SH-SY5Y (cell line): ENCODE measurements at regions not wholly inside any gene's neighbourhood (a gene's known extent, or its start where the extent isn't known, plus 50 kb on each side); places are given as distances from the start of the nearest gene placed in this dataset.

Experiments used
- GATA2 ChIP-seq: IDR thresholded peaks from 2 replicates; pipeline ENCODE4 v1.6.1; 2011; ENCODE audit warnings: mild to moderate bottlenecking, low read depth, low read length
- GATA3 ChIP-seq: IDR thresholded peaks from 2 replicates; pipeline ENCODE4 v1.6.1; 2011; ENCODE audit warnings: low read depth, mild to moderate bottlenecking, low read length, moderate library complexity

DNA sequence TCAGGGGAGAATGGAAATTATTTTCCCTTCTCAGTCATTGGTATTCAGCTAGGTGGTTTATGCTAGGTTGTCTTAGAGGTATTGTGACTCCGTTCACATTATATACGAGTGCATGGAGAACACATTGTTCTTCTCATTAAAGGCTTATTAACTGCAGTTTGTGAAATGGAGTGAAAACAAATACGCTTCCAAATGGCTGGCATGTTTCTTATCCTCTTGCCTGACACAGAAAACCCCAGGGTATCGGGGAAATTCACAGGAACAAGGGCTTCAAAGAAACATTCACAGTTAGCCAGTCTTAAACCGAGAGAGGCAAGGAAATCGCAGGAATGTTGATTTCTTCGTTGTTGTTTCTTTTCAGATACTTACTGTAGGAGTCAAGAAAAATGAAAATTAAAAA, 1047.9 kb upstream of the RBFOX1 start:
- TF ChIP-seq GATA2 (no peak), GATA3 (no peak)

DNA sequence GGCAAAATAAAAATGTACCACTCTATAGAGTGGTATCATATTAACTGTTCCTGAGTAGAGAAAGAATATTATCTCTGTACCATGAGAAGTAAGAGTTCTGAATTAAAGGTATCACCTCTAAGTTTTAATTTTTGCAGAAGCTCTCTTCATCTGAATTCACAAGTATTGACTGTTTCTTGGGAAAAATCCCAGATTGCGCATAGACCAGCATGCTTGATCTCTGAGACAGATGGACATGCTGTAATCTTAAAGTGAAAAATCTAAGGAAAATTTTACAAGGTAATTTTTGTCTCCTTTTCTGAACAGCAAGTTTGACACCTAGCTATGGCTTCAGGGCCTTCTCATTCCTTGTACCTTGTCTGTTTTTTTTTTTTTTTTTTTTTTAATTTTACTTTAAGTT, 1050.7 kb upstream of the RBFOX1 start:
- TF ChIP-seq GATA3 (no peak), GATA2 (no peak)

DNA sequence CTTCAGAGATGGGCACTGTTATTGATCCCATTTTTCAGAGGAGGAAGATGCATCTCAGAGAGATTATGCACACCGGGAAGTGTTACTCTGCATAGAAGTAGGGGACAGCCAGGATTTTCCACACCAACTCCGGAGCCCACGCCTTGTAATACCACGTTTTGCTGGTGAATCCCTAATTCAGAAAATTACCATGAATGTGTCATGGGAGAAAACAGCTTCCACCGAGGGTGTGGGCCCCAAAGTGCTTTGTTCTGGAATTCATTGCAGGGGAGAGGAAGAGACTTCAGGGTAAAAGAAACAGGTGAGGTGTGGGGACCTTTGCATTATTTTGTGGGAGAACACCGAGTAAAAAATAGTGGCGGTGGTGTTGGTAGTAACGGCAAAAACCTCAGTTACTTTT, 1051.4 kb upstream of the RBFOX1 start:
- TF ChIP-seq GATA3 = no peak
- no peak for TF ChIP-seq GATA2

DNA sequence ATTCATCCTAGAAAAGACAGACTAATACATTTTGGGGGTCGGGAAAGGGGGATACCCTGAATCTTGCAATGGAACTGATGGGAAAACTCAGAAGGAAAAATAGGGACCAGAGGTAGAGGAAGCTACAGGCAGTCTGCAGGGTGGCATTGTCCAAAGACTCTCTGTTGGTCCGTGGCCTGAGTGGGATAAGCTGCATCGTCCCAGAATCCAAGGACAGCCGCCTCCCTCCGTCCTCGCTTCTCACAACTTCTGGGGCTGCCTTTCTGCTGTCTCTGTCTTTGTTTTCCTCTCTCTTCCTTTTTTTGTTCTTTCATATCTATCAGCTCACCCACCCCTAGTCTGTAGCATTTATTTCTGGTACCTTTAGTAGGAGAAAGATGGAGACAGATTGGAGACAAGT, 1052.6 kb upstream of the RBFOX1 start:
- TF ChIP-seq GATA3 (no peak), GATA2 (no peak)

DNA sequence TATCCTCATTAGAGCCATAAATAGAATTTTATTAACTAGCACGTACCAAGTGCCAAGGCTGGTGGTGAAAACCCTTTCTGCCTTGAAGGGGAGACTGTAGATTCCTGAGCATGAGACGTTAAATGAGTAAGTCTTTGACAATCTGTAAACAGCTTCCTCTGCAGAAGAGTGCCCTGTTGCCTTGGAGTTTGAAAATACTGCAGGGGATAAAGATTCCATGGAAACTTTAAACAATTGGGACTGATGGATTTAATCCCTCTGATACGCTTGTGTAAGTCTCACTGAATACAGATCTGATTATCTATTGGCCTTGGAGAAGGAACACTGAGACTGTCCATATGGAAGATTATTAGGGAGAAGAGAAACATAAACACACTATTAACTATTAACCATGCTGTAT, 1053.4 kb upstream of the RBFOX1 start:
- TF ChIP-seq GATA2 (no peak), GATA3 (no peak)

DNA sequence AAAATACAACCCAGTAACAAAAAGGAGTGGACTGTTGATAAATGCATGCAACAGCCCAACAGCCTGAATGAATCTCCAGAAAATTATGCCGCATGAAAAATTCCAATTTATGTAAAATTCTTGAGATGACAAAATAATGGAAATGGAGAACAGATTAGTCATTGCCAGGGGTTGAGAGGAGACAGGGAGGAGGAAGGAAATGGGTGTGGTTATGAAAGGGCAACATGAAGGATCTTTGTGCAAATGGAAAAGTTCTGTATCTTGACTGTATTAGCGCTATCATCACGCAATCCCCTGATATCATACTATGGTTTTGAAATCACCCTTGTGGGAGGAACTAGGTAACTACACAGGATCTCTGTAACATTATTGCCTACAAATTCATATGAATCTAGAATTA, 1058.3 kb upstream of the RBFOX1 start:
- TF ChIP-seq GATA2 (no peak), GATA3 (no peak)

DNA sequence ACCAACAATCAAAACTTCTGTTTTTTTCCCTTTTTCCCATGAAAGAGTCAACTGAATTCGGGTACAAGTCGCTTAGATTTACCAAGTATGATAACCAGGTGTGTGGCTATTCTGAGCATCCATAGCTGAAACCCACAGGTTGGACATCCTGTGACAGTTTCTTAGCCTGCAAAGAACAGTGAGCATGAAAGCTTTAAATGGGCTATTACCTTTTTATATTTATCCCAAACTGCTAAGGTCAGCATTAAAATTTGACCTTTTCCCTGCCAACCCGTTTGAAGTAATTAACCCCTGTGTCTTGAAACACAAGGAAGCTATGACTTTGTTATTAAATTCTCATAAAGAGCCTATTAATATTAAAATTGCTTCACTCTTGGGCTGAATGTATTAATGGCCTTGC, 1065.0 kb upstream of the RBFOX1 start:
- TF ChIP-seq GATA2 (no peak), GATA3 (no peak)

DNA sequence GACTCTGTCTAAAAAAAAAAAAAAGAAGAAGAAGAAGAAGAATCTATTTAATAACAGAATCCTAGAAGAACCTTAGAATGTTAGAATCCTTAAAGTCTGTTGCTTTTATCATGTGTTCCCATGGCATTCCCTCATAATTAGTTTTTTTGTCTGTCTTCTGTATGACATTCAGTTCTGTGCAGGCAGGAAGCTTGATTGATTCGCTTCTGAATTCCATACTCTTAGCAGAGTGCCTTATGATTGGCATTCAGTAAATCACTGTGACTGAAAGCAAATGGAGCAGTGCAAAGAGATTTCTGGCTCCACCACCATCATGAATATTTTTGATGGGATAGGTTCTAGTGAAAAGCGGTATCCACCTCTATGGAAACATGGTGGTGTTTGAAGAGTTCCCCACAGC, 1065.9 kb upstream of the RBFOX1 start:
- TF ChIP-seq GATA2 (no peak), GATA3 (no peak)

DNA sequence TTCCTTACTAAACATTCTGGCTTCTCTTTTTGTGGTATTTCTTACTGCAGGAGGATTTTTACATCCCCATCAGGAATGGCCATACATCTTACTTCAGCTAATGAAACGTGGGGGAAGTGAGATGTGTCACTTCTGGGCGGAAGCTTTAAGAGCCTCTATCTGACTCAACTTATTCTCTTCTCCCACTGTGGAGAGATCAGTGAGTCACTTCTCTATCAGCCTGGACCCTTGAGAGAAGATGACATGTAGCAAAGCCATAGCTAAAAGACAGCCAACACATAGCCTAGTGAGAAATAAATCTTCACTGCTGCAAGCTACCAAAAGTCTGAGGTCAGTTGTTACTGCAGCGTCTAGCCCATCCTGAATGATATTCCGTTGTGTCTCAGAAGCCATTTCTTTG, 1066.7 kb upstream of the RBFOX1 start:
- TF ChIP-seq GATA3 (no peak), GATA2 (no peak)

DNA sequence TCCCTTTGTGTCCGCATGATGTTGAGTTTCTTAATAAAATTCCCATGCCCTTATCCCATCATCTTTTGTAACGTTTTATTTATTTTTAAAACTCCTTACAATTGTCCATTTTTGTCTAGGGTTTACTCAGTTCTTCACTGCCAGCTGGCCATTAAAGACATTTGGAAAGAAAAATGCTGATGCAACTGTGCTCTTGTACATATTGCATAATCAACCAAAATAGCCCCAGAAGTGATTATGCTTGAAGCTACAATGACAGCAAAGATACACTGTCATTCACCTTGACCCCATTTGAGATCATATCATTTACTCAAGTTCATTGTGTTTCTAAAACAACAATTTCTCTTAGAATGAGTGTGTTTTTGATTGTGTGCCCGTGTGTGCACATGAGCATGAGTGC, 1074.6 kb upstream of the RBFOX1 start:
- no peak for TF ChIP-seq GATA3
- no peak for TF ChIP-seq GATA2

DNA sequence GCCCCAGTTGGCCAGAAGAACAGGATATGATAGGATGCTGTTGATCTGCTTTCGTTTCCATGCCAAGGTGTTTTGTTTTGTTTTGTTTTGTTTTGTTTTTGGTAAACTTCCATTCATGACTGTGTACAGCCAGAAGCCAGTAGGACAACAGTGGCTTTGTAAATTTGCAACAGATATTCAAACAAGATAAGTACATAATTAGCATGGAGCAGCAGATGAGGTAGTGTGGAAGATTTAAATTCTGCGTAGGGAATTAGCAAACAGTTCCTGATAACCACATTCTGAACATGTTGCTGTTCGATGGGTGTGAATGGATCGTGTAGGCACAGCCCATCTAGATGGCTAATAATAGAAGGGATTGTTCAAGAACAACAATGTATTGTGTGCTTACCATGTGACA, 1080.1 kb upstream of the RBFOX1 start:
- TF ChIP-seq GATA3 = no peak
- no peak for TF ChIP-seq GATA2

DNA sequence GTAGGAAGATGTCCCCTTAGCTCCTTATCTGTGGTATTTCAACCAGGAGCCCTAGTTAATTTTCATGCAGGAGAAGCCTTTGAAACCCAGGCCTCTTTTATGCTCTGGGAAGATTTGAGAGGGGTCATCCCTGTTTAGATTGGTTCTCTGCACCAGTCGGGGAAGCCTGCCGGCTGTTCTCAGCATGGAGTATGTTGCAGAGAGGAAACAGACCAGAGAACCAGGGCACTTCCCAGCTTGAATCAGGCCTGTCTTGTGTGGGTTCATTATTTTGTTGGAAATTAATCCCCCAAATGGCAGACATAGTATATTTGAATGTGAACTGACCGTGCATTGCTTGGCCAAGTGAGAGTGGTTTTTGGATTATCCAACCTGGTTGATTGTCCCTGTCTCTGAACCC, 1082.1 kb upstream of the RBFOX1 start:
- TF ChIP-seq GATA3 (no peak), GATA2 (no peak)

DNA sequence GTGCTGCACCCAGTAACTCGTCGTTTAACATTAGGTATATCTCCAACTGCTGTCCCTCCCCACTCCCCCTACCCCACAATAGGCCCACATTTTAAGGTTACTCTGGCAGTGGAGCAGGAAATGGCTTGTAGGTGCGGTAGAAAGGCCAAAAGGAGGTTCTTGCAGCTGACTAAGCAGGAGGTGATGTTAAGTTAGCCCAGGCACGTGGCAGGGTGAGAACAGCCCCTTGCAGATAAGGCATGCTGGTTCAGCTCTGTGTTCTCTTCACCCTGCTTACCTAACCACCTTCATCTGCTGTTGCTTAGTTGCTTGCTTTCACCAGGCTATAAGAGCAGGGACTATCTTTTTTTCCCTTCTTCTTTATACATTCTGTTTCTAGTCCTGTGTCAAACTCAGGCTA, 1082.8 kb upstream of the RBFOX1 start:
- TF ChIP-seq GATA2 (no peak), GATA3 (no peak)

DNA sequence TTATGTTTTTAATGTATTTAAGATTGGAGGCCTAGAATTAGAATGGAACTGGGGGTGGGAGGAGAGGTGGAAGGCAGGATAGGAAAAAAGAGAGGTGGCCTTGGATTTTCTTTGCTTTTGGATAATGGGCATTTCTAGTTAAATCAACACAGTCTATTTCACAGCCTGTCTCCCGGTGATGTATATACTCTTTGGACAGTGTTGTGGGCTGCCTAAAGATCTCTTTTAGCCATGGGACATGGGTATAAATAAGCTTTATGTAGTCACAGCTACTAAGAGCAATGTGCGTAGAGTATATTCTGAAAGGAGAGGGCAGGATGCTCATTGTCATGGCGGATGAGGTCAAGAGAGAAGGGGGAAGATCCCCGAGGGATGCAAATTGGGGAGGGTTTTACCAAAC, 1084.4 kb upstream of the RBFOX1 start:
- TF ChIP-seq GATA3 = no peak
- no peak for TF ChIP-seq GATA2

DNA sequence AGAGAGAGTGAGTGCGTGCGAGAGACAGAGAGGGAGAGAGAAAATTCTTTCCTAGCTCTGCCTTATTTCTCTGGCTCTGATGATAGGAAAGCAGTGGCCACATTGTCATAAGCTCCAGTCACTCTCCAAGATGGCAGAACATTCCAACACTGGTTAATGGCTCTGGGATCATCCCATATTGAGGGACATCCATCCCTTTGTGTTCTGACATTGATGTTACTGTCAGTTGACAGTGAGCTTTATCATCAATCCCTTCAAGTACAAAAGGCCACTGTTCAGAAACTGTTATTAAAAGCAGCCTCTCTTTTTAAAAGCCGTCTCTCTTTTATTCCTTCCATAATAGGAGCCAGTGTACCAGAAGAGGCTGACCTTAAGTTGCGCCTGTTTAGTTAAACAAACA, 1084.9 kb upstream of the RBFOX1 start:
- TF ChIP-seq GATA2 = no peak
- TF ChIP-seq GATA3 = no peak

DNA sequence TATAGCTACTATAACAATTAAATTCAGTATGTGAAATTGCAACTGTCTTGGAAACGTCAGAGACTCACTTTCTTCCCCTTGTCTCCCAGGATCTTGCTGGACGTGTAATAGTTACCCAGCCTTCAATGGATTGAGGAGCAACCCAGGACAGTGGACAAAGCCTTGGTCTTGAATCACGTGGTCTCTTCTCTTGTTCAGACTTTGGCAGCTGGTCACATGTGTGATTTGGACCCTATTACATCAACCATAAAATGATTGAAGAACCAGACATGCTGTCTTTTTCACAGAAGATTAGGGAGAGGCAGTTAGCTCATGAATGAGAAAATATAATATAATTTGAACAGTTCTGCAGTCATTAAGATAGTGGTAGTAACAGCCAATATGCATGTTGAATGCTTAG, 1085.5 kb upstream of the RBFOX1 start:
- TF ChIP-seq GATA3 (no peak), GATA2 (no peak)

DNA sequence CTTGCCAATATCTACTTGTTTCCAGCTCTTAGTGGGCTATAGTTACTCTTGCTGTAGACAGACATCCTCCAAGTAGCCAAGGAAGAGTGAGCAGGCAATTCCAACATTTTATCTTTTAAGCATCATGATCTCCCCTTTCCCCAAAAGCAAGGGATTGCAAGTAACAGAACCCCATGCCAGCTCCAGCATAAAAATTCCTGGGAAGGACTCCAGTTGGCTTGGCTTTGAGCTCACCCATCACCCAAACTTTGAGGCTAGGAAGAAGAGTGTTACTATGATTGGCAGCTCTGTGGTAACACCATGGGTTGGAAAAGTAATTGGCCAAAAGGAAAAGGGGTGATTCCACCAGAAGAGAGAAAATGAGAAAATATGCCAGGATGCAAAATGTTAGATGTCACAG, 1086.4 kb upstream of the RBFOX1 start:
- no peak for TF ChIP-seq GATA2
- no peak for TF ChIP-seq GATA3

DNA sequence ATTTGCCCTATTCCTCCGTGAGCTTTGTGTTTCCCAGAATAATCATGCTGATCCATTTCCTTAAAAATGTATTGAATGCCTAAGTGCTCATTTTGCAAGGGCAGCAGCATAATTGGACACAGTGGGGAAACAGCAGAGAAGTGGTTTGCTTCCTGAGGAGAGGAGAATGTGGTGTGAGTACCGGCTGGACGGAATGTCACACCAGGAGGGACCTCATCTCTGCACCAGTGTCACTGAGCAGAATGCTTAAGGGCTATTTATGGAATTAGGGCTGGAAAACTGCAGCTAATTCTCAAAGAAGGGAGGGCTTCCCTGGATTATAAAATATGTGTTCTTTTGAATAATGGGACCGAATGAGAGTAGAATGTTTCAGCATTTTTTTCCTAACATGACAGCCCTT, 1100.6 kb upstream of the RBFOX1 start:
- TF ChIP-seq GATA3 = no peak
- no peak for TF ChIP-seq GATA2
